GM19324 (cell line): ENCODE measurements at regions not wholly inside any gene's neighbourhood (a gene's known extent, or its start where the extent isn't known, plus 50 kb on each side); places are given as distances from the start of the nearest gene placed in this dataset.
"Not testable (repeated sequence)": the region's sequence is repeated elsewhere in the genome, so short reads cannot be mapped to it uniquely, and the experiment has no call there.

Experiments used
- ATAC-seq: cut with Tn5 transposase; IDR thresholded peaks from one replicate; pipeline ENCODE4 v1.9.1; 2021; ENCODE audit warnings: mild to moderate bottlenecking, moderate library complexity; ENCODE audit not compliant: unreplicated experiment, low FRiP score

DNA sequence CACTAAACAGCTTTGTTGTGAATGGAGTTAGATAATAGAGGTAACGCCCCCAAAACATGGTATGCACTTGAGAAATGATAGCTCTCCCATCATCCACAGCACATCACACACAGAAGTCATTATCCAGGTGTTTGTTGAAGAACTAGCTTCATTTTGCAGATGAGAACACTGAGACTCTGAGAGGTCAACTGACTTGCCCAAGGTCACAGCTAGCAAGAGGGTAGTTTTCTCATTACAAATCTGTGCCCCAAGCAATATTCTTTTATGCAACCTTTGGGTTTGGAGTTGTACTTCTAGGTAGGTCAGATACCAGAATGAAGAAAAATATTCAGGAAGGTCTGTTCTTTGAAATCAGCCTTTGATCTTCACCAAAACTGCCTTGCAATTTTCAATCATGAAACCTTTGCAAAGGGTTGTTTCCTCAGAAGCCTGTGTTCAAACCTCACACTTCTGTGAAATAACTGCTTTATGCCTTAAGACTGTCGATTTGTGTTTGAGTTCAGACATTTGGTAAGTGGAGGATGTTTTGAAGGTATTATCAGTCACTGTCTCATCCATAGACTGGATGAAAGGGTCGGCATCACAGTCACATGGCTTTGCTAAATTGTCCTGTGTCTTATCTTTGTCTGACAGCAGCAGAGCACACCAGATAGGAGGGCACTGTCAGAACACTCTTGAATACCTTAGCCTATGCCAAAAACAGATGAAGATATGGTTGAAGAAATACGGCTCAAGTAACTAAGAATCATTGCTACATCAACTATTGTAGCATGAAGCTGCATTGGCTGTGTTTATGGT lies 233.2 kb upstream of the BTG1 start:
- no peak for ATAC-seq

DNA sequence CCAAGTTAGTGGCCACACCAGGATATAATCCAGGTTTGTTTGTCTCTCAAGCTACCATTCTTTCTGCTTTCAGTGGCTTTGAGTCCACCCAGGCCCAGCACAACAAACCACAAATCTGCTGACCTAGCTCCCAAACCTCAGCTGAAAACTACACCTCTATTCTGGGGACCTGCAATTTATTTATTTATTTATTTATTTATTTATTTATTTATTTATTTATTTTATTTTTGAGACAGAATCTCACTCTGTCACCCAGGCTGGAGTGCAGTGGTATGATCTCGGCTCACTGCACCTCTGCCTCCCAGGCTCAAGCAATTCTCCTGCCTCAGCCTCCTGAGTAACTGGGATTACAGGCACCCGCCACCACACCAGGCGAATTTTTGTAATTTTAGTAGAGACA lies 229.9 kb upstream of the BTG1 start:
- ATAC-seq: not testable (repeated sequence)

GRCh38 chr12:92370828-92371227 lies 225.2 kb upstream of the BTG1 start:
- ATAC-seq: no peak

DNA sequence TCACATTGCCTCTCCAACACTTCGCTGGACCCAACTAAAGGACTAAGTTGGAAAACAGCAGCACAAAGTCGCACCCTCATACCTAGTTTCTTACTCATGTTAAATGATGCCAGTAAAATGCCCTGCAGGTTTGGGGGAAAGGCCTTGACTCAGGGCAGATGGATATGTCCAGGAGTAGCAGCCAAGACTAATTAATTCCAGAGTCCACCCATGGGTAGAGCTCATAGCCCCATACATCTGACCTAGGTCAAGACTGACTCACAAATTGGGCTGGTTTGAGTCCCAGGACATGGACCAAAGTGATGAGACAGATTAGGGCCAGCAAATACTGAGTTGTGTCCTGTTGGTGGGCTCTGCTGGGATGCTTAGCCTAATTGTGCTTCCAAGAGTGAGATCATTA lies 224.0 kb upstream of the BTG1 start:
- ATAC-seq: no peak

GRCh38 chr12:92369056-92369455 lies 223.4 kb upstream of the BTG1 start:
- ATAC-seq: no peak

- no peak for ATAC-seq
Measured at GRCh38 chr12:92365836-92366235, 220.2 kb upstream of the BTG1 start.

DNA sequence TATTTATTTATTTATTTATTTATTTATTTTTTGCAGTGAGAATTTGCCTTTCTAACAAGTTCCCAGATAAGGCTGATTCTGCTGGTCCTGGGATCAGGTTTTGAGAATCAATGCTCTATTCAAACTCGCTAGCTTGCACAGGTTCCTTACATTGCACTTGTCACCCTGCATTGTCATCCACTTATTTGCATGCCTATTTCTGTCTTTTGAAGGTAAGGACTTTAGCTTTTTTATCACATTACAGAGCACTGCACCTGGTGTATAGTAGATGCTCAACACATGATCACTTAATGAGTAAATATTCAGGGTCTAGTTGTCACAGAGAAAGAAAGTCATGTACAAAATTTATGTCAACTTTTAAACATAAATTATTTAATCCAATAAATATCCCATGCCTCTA lies 219.7 kb upstream of the BTG1 start:
- ATAC-seq: no peak

DNA sequence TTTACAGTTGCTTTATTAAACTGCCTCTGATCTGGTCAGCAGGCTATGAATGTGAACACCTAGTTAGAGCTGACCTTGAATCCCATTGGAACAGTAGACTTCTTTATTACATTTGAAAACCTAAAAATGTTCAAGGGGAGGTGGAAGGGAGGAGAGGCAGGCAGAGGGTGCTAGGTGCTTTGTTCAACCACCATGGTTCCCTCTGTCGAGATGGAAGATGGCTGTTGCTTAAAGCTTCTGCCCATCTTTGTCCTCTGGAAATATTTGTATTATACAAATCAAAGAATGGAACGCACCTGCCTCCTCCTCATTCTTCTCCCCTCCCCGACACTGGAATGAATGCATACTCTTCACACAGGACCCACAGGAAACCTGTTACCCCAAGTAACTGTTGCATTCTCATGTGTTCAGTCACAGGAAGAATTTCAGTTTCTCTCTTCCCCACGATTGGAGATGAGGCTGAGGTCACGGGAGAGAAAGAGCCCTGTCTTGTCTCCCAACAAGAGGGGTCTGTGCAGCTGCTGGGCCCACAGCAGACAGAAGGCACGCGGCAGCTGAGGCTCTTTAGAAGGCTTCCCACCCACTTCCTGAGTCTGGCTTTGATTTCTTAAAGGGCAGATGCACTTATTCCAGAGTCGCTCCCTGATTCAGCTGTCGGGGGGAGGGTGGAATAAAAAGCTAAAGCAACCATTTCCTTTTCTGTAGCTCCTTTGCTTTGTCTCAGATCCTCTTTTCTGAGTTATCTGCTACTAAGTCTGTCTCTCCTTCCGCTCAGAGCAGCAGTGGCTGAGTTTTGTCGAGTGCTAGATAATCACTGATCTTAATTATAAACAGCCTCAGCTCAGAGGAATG lies 217.9 kb upstream of the BTG1 start:
- ATAC-seq: peak; percentile 69

- ATAC-seq: peak; percentile 51
Measured at GRCh38 chr12:92362785-92363184, 217.1 kb upstream of the BTG1 start.

GRCh38 chr12:92362126-92362525 lies 216.5 kb upstream of the BTG1 start:
- no peak for ATAC-seq

DNA sequence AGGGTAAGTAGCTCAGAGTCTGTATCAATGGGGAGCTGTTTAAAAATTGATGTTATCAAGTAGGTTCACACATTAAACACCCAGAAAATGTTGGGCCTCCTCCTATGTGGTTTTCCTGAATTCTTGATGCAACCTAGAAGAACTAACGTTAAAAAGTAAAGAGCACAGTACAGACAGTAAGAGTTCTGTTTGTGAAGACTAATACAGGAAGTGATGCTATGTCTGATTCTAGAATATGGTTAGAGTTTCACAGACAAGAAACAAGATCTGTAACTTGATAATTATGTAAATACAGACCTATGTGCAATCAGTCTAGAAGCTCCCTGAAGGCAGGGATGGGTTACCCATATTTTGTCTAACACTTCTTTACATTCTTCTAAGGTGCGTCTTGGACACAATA lies 214.9 kb upstream of the BTG1 start:
- ATAC-seq: no peak

GRCh38 chr12:92359581-92360209 lies 214.0 kb upstream of the BTG1 start:
- ATAC-seq: no peak

DNA sequence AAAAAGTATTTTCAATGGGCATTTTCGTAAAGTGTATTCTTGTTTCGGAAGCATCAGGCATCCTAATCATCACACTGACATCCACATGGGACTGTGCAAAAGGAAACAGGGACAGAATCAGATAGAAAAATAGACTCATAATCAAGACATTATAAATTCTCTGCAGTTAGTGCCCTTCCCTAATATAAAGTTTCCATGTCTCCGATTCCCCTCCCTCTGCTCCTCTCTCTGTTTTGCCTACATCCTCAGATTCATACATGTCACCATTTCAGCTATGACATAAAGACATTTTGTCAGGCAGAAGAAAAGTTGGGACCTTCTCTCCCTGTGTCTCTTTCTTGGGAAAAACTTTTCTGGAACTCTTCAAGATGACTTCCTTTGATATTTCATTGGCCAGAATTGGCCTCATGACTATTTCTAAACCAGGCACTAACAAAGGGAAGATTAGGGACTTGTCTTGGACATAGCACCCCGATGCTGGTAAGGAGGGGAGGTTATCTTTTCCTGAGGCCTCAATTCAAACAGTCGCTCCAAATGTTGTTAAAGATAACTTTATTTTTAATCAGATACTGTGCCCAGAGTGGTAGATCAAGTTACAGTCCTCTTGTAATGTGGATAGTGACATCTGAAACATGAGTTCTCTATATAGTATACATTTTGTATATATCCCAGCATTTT lies 212.1 kb upstream of the BTG1 start:
- no peak for ATAC-seq

DNA sequence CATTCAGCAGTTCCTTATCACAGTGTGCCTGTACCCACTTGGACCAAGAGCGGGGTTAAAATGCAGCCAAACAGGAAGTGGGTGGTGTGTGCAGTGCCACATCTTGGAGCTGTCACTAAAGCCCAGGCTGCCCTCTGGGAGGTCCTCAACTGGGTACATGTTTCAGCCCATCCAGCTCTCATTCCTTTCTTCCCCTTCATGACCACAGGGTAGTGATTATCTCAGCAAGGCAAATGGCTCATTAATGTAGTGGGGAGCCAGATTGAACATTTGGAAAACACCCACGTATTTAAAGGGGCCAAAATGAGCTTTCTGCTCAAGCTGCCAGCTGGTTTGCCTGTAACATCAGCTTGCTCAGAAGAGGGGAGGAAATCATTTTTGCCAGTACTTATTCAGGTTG lies 210.8 kb upstream of the BTG1 start:
- ATAC-seq: no peak

DNA sequence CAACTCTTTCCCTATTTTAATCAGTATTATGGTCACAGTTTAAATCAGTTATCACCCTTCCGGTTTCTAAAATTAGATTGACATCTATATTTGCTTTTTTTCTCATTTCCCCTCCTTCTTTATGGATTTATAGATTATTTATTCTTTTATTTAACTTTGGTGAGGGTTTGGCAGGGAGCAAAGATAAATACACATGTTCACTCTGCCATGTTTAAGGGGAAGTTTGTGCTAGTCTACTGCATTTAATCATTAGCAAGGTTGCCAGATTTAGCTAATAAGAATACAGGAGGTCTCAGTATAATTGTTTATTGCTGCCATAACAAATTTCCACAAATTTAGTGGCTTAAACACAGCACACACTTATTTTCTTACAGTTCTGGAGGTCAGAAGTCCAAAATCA lies 204.0 kb upstream of the BTG1 start:
- ATAC-seq: no peak

- no peak for ATAC-seq
Measured at GRCh38 chr12:92342574-92342973, 196.9 kb upstream of the BTG1 start.

DNA sequence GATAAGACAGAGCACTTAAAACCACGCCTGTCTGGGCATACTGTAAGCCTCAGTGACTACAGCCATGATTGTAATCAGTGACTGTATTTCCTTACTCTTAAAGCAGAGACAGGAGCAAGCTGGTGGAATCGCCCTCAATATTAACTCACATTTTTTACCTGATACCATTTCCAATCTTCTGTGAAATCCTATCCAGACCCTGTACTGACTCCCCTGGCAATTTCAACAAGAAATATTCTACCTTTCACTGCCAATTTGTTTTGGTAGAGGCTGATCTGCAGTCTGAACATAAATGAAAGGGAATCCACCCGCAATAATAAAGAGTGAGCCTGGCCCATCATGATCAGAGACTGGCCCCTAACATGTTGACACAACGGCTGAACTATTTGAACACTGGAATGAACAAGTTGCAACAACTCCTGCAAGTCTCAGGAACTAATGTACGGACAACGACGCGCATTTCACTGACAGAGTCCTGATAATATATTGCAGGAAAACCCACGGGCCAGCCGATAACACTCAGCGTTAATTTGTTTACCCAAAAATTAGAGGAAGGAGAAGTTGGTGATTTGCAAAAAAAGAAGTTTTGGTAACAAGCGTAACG lies 195.5 kb upstream of the BTG1 start:
- ATAC-seq: no peak

GRCh38 chr12:92340441-92341064 lies 194.9 kb upstream of the BTG1 start:
- ATAC-seq: no peak

- ATAC-seq: no peak
Measured at GRCh38 chr12:92340003-92340402, 194.4 kb upstream of the BTG1 start.
